ENCODE measurements at regions not wholly inside any gene's neighbourhood (a gene's known extent, or its start where the extent isn't known, plus 50 kb on each side); places are given as distances from the start of the nearest gene placed in this dataset.

- DNase-seq (ENCODE audit: low read depth in 4 of 4, low spot score in 2 of 4): no peak
Observed at GRCh38 chr12:84315926-84316325, 596.7 kb downstream of the SLC6A15 start.

GRCh38 chr12:84313323-84313675, 599.3 kb downstream of the SLC6A15 start:
- no peak for DNase-seq (ENCODE audit: low read depth in 4 of 4, low spot score in 2 of 4)

GRCh38 chr12:84308211-84308610, 604.4 kb downstream of the SLC6A15 start:
- DNase-seq (ENCODE audit: low read depth in 4 of 4, low spot score in 2 of 4): no peak

- no peak for DNase-seq (ENCODE audit: low read depth in 4 of 4, low spot score in 2 of 4)
Observed at GRCh38 chr12:84305144-84305543, 607.5 kb downstream of the SLC6A15 start.

- peak in 2 of 4 donors; percentile 15 to 21 for DNase-seq (ENCODE audit: low read depth in 4 of 4, low spot score in 2 of 4)
Observed at GRCh38 chr12:84294246-84294645, 618.4 kb downstream of the SLC6A15 start.

- no peak for DNase-seq (ENCODE audit: low read depth in 4 of 4, low spot score in 2 of 4)
Observed at GRCh38 chr12:84290168-84290567, 622.4 kb downstream of the SLC6A15 start.

GRCh38 chr12:84277986-84278385, 634.6 kb downstream of the SLC6A15 start:
- no peak for DNase-seq (ENCODE audit: low read depth in 4 of 4, low spot score in 2 of 4)

GRCh38 chr12:84276215-84276614, 636.4 kb downstream of the SLC6A15 start:
- DNase-seq (ENCODE audit: low read depth in 4 of 4, low spot score in 2 of 4): no peak

GRCh38 chr12:84272324-84272723, 640.3 kb downstream of the SLC6A15 start:
- no peak for DNase-seq (ENCODE audit: low read depth in 4 of 4, low spot score in 2 of 4)

- DNase-seq (ENCODE audit: low read depth in 4 of 4, low spot score in 2 of 4): no peak
Observed at GRCh38 chr12:84270470-84271140, 642.0 kb downstream of the SLC6A15 start.

- no peak for DNase-seq (ENCODE audit: low read depth in 4 of 4, low spot score in 2 of 4)
Observed at GRCh38 chr12:84247931-84248330, 664.7 kb downstream of the SLC6A15 start.

GRCh38 chr12:84243686-84244085, 668.9 kb downstream of the SLC6A15 start:
- no peak for DNase-seq (ENCODE audit: low read depth in 4 of 4, low spot score in 2 of 4)

- DNase-seq (ENCODE audit: low read depth in 4 of 4, low spot score in 2 of 4): no peak
Observed at GRCh38 chr12:84222841-84223240, 689.8 kb downstream of the SLC6A15 start.

- DNase-seq (ENCODE audit: low read depth in 4 of 4, low spot score in 2 of 4): no peak
Observed at GRCh38 chr12:84218406-84218805, 694.2 kb downstream of the SLC6A15 start.

GRCh38 chr12:84201976-84202375, 710.6 kb downstream of the SLC6A15 start:
- DNase-seq (ENCODE audit: low read depth in 4 of 4, low spot score in 2 of 4): peak in 2 of 4 donors; percentile 7 to 31

- no peak for DNase-seq (ENCODE audit: low read depth in 4 of 4, low spot score in 2 of 4)
Observed at GRCh38 chr12:84198294-84198946, 714.2 kb downstream of the SLC6A15 start.

- DNase-seq (ENCODE audit: low read depth in 4 of 4, low spot score in 2 of 4): no peak
Observed at GRCh38 chr12:84191779-84192178, 720.8 kb downstream of the SLC6A15 start.

- DNase-seq (ENCODE audit: low read depth in 4 of 4, low spot score in 2 of 4): no peak
Observed at GRCh38 chr12:84186433-84186832, 726.2 kb downstream of the SLC6A15 start.

GRCh38 chr12:84183576-84183975, 729.0 kb downstream of the SLC6A15 start:
- DNase-seq (ENCODE audit: low read depth in 4 of 4, low spot score in 2 of 4): no peak

GRCh38 chr12:84174115-84174514, 738.5 kb downstream of the SLC6A15 start:
- no peak for DNase-seq (ENCODE audit: low read depth in 4 of 4, low spot score in 2 of 4)

- DNase-seq (ENCODE audit: low read depth in 4 of 4, low spot score in 2 of 4): no peak
Observed at GRCh38 chr12:84172823-84173424, 739.7 kb downstream of the SLC6A15 start.

GRCh38 chr12:84166812-84167211, 745.8 kb downstream of the SLC6A15 start:
- no peak for DNase-seq (ENCODE audit: low read depth in 4 of 4, low spot score in 2 of 4)

Measured in left renal cortex interstitium (tissue), 4 donors.